GM18507 (cell line): ENCODE measurements at regions not wholly inside any gene's neighbourhood (a gene's known extent, or its start where the extent isn't known, plus 50 kb on each side); places are given as distances from the start of the nearest gene placed in this dataset.
A peak's percentile ranks its signal among the peaks of the same experiment; 100 is the strongest.
"Not testable (repeated sequence)": the region's sequence is repeated elsewhere in the genome, so short reads cannot be mapped to it uniquely, and the experiment has no call there.

ENCODE experiments used
- DNase-seq: peaks from one replicate; pipeline ENCODE4 v3.0.0; 2011; ENCODE audit warnings: low read depth; ENCODE audit not compliant: insufficient read length; ENCODE audit errors: extremely low spot score
- FAIRE-seq: peaks from 2 replicates; lab custom pipeline; 2011; peaks lifted over from hg19 to GRCh38; lab: Jason Lieb, UNC

DNA sequence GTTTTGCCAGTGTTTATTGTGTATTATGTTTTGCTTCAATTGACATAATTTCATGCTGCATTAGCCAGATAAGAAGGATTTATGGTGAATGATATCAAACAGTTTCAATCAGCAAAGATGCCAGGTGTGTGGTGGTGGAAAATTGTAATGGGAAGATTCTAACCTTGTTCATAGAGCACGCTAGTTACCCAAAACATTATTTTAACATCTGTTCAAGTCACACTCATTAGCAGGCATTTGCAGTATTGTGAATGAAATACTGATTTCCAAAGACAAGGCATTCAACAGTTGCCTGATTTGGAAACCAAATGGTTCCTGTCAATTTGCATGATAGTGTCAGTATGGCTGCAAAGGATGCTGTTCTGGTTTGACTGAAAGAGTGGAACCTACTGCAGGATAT lies 129.7 kb downstream of the EPC1 start:
- FAIRE-seq (no peak), DNase-seq (no peak)

- not testable (repeated sequence) for FAIRE-seq, DNase-seq
These were observed 133.1 kb downstream of the EPC1 start for GRCh38 chr10:32213838-32214237.

- DNase-seq, result no peak
- FAIRE-seq, result no peak
These were observed 136.0 kb downstream of the EPC1 start for GRCh38 chr10:32211046-32211363.

DNA sequence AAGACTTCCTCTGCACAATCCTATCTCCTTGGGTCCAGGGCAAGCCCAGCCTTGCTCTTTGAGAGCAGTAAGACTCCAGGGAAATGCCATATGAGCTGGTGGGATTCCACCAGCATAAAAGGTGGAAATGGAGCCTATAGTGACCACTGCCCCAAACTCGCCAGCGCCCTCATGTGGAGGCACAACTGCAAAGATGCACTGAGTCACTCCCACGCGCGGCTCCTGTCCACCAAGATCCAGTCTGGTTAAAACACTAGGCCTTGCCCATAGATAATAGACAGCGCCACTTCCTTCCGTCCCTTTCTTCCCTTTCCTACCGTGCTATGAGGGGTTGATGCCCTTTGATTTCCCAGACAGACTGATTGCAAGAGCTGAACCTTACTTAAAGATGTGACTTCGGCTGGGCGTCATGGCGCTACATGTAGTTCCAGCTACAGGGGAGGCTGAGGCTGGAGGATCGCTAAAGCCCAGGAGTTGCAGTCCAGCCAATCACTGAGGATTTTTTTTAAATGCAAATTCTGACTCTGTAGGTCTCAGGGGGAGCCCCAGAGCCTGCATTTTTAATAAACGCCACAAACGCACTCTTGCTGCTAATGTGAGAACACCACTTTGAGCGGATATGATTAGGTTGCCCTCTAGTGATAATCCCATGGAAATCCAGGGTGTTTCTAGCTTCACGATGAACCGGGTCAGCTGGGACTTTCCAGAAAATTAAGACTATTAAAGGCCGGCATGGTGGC lies 136.5 kb downstream of the EPC1 start:
- no peak for DNase-seq
- FAIRE-seq, result no peak

- not testable (repeated sequence) for FAIRE-seq, DNase-seq
These were observed 139.0 kb downstream of the EPC1 start for GRCh38 chr10:32208005-32208404.

DNA sequence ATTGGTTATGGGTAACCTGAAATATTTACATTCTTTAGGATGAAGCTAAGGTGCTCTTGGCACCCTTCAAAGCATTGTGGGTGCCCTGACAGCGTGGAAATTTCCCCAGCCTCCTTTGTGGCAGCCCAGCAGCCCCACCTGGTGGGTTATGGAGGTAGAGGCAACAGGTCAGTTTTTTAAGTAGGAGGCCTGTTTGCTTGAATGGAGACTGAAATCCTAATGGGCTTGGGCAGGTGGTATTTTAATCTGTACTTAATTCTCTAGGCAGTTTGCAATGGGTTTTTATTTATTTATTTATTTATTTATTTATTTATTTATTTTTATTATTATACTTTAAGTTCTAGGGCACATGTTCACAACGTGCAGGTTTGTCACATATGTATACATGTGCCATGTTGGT lies 139.4 kb downstream of the EPC1 start:
- FAIRE-seq (peak; percentile 48), DNase-seq (peak; percentile 32)

GRCh38 chr10:32205670-32206069 lies 141.3 kb downstream of the EPC1 start:
- FAIRE-seq, result no peak
- DNase-seq, result no peak

DNA sequence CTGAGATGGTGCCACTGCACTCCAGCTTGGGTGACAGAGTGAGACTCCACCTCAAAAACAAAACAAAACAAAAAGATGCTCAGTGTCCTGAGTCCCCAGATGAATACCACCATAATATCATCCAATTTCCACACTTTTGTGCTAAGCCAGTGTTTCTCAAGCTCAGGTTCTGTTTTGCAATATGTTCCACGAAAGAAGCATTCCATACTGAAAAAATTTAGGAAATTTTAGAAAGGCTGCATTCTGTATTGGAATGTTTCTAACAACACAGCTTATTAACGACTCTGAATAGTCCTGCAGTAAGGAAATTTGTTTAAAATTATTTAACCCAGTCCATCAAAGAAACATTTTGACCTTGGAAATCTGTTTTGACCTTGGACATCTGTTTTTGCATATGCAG lies 142.4 kb downstream of the EPC1 start:
- FAIRE-seq, result no peak
- no peak for DNase-seq

GRCh38 chr10:32199714-32200394 lies 143.6 kb upstream of the KIF5B start:
- no peak for DNase-seq
- FAIRE-seq, result no peak

DNA sequence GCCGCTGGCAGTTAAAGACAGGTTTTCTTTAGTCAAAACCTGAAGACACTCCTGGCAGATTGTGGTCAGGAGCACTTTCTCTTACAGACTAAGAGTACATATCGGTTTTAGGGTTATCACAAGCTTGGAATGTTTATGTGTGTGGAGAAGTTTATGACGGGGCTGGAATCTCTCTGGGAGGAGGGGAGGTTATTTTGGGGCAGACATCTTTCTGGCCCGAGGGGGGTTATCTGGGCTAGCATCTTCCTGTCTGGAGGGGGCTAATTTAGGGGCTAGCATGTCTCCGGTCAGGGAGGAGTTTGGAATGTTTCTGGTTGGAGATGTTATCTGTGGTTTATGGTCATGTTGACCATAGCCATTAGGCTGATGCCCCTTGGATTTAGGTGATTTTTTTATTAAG lies 141.2 kb upstream of the KIF5B start:
- DNase-seq, result no peak
- FAIRE-seq, result no peak

DNA sequence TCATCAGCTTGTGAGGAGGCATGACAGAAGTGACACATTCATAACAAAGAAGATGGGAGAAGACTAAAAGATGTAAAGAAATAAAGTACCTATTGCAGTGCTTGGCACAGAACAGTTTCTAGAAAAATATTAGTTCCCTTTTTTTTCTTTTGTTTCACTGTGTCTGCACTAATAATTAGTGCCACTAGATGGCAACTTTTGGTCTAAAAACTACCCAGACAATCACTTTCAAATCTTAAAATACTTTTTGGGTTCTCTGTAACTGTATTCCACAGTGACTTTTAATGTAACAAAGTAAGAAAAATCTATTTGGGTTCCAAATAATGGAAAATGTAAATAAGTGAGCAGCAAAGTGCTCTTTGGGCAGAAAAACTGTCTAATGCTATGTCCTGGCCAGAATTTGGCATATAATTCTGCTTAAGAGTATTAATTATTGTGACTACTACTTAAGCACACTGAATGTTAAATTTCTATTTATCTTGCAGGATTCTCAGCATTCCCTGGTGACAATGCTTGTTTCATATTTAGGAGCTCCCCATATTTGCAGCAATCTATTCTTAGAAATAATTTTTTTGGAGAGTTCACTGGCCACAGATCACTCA lies 134.8 kb upstream of the KIF5B start:
- FAIRE-seq, result peak; percentile 86

DNA sequence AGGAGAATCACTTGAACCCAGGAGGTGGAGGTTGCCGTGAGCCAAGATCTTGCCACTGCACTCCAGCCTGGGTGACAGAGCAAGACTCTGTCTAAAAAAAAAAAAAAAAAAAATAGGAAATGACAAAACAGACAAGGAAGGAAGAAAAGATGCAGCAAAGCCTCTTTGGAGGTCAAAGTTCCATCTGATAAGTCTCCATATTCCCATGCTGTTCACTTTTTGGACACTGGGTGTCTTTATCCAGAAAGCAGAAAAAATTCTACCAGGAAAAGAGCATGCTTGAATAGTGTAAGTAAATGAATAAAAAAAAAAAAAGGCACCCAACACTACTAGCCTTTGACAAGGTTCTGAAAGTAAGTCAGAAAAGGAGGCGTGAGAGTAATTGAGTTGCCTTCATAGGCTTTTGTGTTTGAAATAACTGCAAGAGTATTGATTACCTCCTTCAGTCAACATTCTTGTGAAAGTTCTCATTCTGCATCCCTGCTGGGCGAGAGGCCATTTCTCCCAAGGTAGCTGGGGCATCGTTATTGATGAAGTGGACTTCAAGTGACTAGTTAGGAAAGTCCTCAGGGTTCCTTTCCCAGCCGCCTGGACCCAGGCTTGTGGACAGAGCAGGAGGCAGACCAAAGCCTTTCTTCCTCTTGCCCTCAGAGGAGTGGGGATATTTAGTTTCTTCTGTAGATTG lies 133.3 kb upstream of the KIF5B start:
- FAIRE-seq (no peak), DNase-seq (no peak)

More for the DNA sequence above, 134.8 kb upstream of the KIF5B start:
- no peak for DNase-seq

GRCh38 chr10:32188601-32189000 lies 132.4 kb upstream of the KIF5B start:
- not testable (repeated sequence) for FAIRE-seq, DNase-seq

DNA sequence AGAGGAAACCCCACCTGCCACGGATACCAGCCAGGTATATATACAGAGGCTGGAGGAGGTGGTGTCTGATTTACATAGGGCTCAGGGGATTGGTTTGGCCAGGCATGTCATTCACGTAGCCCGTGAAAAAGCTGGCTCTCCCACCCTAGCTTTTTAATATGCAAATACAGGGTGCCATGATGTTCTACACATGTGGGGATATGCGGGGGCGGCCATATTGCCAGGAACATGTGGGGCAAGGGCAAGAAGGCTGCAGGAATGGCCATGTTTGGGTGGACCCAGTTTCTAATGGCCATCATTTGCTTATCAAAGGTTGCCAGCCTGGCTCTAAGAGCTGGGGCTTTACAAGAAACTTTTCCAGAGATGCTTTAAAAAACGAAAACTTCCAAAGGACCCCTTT lies 131.5 kb upstream of the KIF5B start:
- DNase-seq (no peak), FAIRE-seq (no peak)

DNA sequence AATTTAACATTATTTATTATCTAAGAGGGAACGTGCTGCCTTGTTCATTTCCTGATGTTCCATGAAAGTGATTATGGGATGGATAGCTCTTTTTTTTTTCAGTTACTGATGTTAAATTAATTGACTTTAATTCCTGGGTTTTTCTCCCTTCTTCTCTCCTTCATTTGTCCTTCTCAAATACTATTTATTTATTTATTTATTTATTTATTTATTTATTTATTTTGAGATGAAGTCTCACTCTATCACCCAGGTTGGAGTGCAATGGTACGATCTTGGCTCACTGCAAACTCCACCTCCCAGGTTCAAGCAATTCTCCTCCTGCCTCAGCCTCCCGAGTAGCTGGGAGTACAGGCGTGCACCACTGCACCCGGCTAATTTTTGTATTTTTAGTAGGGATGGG lies 127.4 kb upstream of the KIF5B start:
- not testable (repeated sequence) for DNase-seq, FAIRE-seq

DNA sequence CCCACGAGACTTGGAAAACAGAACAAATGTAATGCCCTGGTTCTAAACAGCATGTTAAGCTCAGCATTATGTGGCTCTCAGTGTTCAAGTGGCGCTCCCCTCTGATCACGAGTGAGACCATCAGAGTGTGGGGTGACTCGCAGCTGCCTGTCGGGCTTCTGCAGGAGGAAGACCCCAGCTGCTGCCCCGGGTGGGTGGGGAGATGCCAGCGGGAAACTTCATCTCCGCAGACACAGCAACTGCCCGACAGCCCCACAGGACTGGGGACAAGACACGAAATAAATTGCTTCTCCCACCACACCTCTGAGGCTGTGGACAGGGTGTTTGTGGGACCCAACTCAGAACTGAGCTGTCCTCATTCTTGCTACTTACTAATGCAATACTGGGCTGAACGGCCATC lies 126.3 kb upstream of the KIF5B start:
- DNase-seq (no peak), FAIRE-seq (no peak)

DNA sequence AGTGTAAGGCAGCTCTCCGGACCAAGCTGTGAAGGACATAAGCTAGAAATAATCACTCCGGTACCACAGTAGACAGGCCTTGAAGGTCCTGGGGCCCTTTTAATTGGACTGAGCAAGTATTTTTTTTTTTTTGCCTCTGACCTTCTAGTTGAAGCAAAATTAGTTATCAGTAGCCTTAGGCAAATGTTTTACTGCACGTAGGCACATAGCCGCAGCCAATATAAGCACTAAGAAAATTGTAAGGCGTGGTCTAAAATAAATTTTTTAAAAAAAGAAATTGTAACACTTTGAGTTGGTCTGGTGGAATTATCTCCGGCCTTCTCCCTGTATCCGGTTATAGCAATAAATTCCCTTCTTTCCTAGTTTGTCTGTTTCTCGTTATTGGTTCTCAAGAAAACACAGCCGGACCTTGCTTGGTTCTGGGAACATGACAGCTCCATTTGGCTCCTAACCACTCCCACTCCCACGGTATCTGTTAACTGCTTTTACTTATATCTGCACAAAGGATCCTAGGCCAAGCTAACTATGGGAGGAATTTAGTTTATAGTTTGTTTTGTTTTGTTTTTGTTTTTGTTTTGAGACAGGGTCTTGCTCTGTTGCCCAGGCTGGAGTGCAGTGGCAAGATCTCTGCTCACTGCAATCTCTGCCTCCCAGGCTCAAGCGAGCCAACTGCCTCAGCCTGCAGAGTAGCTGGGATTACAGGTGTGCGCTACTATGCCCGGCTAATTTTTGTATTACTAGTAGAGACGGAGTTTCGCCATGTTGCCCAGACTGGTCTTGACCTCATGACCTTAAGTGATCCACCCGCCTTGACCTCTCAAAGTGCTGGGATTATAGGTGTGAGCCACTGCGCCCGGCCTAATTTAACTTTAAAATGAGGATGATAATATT lies 124.4 kb upstream of the KIF5B start:
- DNase-seq (no peak), FAIRE-seq (no peak)

GRCh38 chr10:32179836-32180235 lies 123.6 kb upstream of the KIF5B start:
- DNase-seq (no peak), FAIRE-seq (no peak)

GRCh38 chr10:32177594-32177993 lies 121.4 kb upstream of the KIF5B start:
- not testable (repeated sequence) for DNase-seq, FAIRE-seq
